Keratinocyte (primary cell): ENCODE measurements at regions not wholly inside any gene's neighbourhood (a gene's known extent, or its start where the extent isn't known, plus 50 kb on each side); places are given as distances from the start of the nearest gene placed in this dataset.

Experiments
- DNase-seq: peaks from one replicate; pipeline ENCODE4 v3.0.0-alpha.2; 2011; ENCODE audit warnings: low read depth, missing footprints, low spot score
- FAIRE-seq: peaks from 2 replicates; lab custom pipeline; 2011; peaks lifted over from hg19 to GRCh38; lab: Jason Lieb, UNC
- H2AFZ ChIP-seq: 2 replicates; pipeline ENCODE4 v1.6.0; 2012; ENCODE audit warnings: low read length, control low read depth, inconsistent platforms; ENCODE audit not compliant: control insufficient read depth
- H3K27ac ChIP-seq: 2 replicates; pipeline ENCODE4 v1.5.1; 2011; ENCODE audit warnings: low read length; ENCODE audit not compliant: control insufficient read depth, insufficient read depth
- H3K27me3 ChIP-seq: 3 replicates; pipeline ENCODE4 v1.6.0; 2011; ENCODE audit warnings: low read length; ENCODE audit not compliant: control insufficient read depth, insufficient read depth; ENCODE audit errors: extremely low read depth
- H3K36me3 ChIP-seq, 2 experiments: 2 replicates in 1 of 2; 3 replicates in 1 of 2; pipeline ENCODE4 v1.5.1; 2011; ENCODE audit warnings: low read length in 2 of 2, mild to moderate bottlenecking in 1 of 2; ENCODE audit not compliant: control insufficient read depth in 2 of 2, insufficient read depth in 2 of 2; ENCODE audit errors: extremely low read depth in 1 of 2
- H3K4me1 ChIP-seq: 3 replicates; pipeline ENCODE4 v1.5.1; 2011; ENCODE audit warnings: low read length; ENCODE audit not compliant: control insufficient read depth, insufficient read depth; ENCODE audit errors: extremely low read depth
- H3K4me2 ChIP-seq: 3 replicates; pipeline ENCODE4 v1.6.0; 2011; ENCODE audit warnings: low read depth, low read length; ENCODE audit not compliant: control insufficient read depth, insufficient read depth; ENCODE audit errors: extremely low read depth
- H3K4me3 ChIP-seq, 3 experiments: fragments of 200-600 bp in 1 of 3; sonication (generic) in 1 of 3; 2 replicates in 2 of 3; 3 replicates in 1 of 3; pipeline ENCODE4 v1.5.1; 2011 to 2016; ENCODE audit warnings: low read length in 3 of 3, mild to moderate bottlenecking in 3 of 3, control low read depth in 2 of 3, inconsistent platforms in 1 of 3, low read depth in 1 of 3, mixed read lengths in 1 of 3, mixed run types in 1 of 3, moderate library complexity in 1 of 3; ENCODE audit not compliant: control insufficient read depth in 2 of 3, insufficient read depth in 2 of 3; ENCODE audit errors: extremely low read depth in 1 of 3
- H3K79me2 ChIP-seq: 2 replicates; pipeline ENCODE4 v1.6.0; 2012; ENCODE audit warnings: low read length; ENCODE audit not compliant: control insufficient read depth, insufficient read depth
- H3K9ac ChIP-seq: 3 replicates; pipeline ENCODE4 v1.6.0; 2011; ENCODE audit warnings: low read length; ENCODE audit not compliant: control insufficient read depth, insufficient read depth; ENCODE audit errors: extremely low read depth
- H3K9me1 ChIP-seq: 3 replicates; pipeline ENCODE4 v1.6.0; 2011; ENCODE audit warnings: low read length; ENCODE audit not compliant: control insufficient read depth, insufficient read depth; ENCODE audit errors: extremely low read depth
- H3K9me3 ChIP-seq: 2 replicates; pipeline ENCODE4 v1.5.1; 2012; ENCODE audit warnings: low read depth, low read length; ENCODE audit not compliant: control insufficient read depth
- H4K20me1 ChIP-seq: 3 replicates; pipeline ENCODE4 v1.6.0; 2011; ENCODE audit warnings: low read length; ENCODE audit not compliant: control insufficient read depth, insufficient read depth; ENCODE audit errors: extremely low read depth
- EZH2 ChIP-seq: IDR thresholded peaks from one replicate; pipeline ENCODE4 v1.6.1; 2012; ENCODE audit warnings: inconsistent platforms, mild to moderate bottlenecking, low read length, moderate library complexity
- dilution Hi-C: fragments of 300-500 bp; cut with MboI; formaldehyde crosslinking; loops from one replicate; pipeline ENCODE4 v1.7.0; 2020; ENCODE audit warnings: low sequenced_read_pairs; ENCODE audit not compliant: extremely low pct_ligation_motif_present
- TF ChIP-seq, protein P1 (sequence below), 3 experiments: IDR thresholded peaks in 1 of 3; conservative IDR thresholded peaks in 1 of 3; optimal IDR thresholded peaks in 1 of 3; 2 replicates in 2 of 3; 3 replicates in 1 of 3; pipeline versions ENCODE3 to v1.5.1; 2011; ENCODE audit warnings: low read length in 3 of 3, mild to moderate bottlenecking in 3 of 3, moderate library complexity in 2 of 3, control low read depth in 1 of 3, inconsistent platforms in 1 of 3; ENCODE audit not compliant: insufficient read depth in 2 of 3; ENCODE audit errors: extremely low read depth in 1 of 3

GRCh38 chr13:88456151-88456550 lies 785.0 kb downstream of the SLITRK5 start:
- Histone ChIP-seq H3K79me2 (no peaks in the 10 kb centered on the region), H3K4me3 (no peak overlapping the region), H3K4me1 (no peaks in the 10 kb centered on the region), H3K4me2 (no peak overlapping the region), H3K27ac (no peak overlapping the region), H3K36me3 (no peaks in the 10 kb centered on the region), H3K9me3 (no peaks in the 10 kb centered on the region), H3K27me3 (no peaks in the 10 kb centered on the region), H3K9me1 (no peaks in the 10 kb centered on the region), H2AFZ (no peak overlapping the region), H4K20me1 (no peaks in the 10 kb centered on the region), H3K9ac (no peak overlapping the region)
- TF ChIP-seq, protein P1, sequence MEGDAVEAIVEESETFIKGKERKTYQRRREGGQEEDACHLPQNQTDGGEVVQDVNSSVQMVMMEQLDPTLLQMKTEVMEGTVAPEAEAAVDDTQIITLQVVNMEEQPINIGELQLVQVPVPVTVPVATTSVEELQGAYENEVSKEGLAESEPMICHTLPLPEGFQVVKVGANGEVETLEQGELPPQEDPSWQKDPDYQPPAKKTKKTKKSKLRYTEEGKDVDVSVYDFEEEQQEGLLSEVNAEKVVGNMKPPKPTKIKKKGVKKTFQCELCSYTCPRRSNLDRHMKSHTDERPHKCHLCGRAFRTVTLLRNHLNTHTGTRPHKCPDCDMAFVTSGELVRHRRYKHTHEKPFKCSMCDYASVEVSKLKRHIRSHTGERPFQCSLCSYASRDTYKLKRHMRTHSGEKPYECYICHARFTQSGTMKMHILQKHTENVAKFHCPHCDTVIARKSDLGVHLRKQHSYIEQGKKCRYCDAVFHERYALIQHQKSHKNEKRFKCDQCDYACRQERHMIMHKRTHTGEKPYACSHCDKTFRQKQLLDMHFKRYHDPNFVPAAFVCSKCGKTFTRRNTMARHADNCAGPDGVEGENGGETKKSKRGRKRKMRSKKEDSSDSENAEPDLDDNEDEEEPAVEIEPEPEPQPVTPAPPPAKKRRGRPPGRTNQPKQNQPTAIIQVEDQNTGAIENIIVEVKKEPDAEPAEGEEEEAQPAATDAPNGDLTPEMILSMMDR (optimal IDR thresholded peaks at IDR 0.05 in 1 of 3, IDR thresholded peaks at IDR 0.05 in 1 of 3, conservative IDR thresholded peaks at IDR 0.05 in 1 of 3; ENCODE audit: extremely low read depth in 1 of 3, insufficient read depth in 2 of 3, low read length in 3 of 3), result no peak
- TF ChIP-seq EZH2, result no peak
- dilution Hi-C loops, result no loop called here
- DNase-seq, result no peak
- FAIRE-seq, result no peak

- no peak overlapping the region for H3K4me2 ChIP-seq
- H4K20me1 ChIP-seq, result no peaks in the 10 kb centered on the region
- H3K9me3 ChIP-seq, result no peaks in the 10 kb centered on the region
- H2AFZ ChIP-seq, result no peak overlapping the region
- DNase-seq (no peak), FAIRE-seq (no peak)
- H3K36me3 ChIP-seq, result no peaks in the 10 kb centered on the region
- H3K4me1 ChIP-seq, result no peaks in the 10 kb centered on the region
- no peak overlapping the region for H3K9ac ChIP-seq
- TF ChIP-seq, protein P1 (optimal IDR thresholded peaks at IDR 0.05 in 1 of 3, IDR thresholded peaks at IDR 0.05 in 1 of 3, conservative IDR thresholded peaks at IDR 0.05 in 1 of 3; ENCODE audit: extremely low read depth in 1 of 3, insufficient read depth in 2 of 3, low read length in 3 of 3), result no peak
- TF ChIP-seq EZH2, result no peak
- no peaks in the 10 kb centered on the region for H3K27me3 ChIP-seq
- no peak overlapping the region for H3K4me3 ChIP-seq
- no peak overlapping the region for H3K27ac ChIP-seq
- dilution Hi-C loops, result no loop called here
- no peaks in the 10 kb centered on the region for H3K9me1 ChIP-seq
- no peaks in the 10 kb centered on the region for H3K79me2 ChIP-seq
Measured at GRCh38 chr13:88459331-88459730, 788.2 kb downstream of the SLITRK5 start.
